ENCODE measurements at regions not wholly inside any gene's neighbourhood (a gene's known extent, or its start where the extent isn't known, plus 50 kb on each side); places are given as distances from the start of the nearest gene placed in this dataset.

GRCh38 chr10:85446827-85447226 is 919.8 kb downstream of the GRID1 start:
- H3K4me1 ChIP-seq (ENCODE audit: insufficient read depth, low read length): no peaks in the 10 kb centered on the region
- WGBS (ENCODE audit: extremely low coverage, insufficient read length, low lambda C conversion rate): no CpG with 5 or more reads among the region's 2 CpGs
- H3K9me3 Mint-ChIP-seq: no peaks in the 10 kb centered on the region

More at GRCh38 chr10:85446827-85447226, 919.8 kb downstream of the GRID1 start:
- no peak for DNase-seq
- Mint-ChIP-seq H3K4me3 (no peak overlapping the region), H3K4me1 (peaks cover 3 to 10% of the 10 kb centered on the region in 2 experiments), H3K36me3 (ENCODE audit: insufficient read depth in 1 of 3, low read depth in 3 of 3) (no peaks in the 10 kb centered on the region; a peak in 1 of 7 replicates), H3K27ac (peak overlapping the region in 1 of 3 experiments; percentile 29; a peak in 1 of 7 replicates), H3K27me3 (ENCODE audit: low read depth) (peaks cover 2% of the 10 kb centered on the region; the same call in 1 of the 2 replicates)
- Histone ChIP-seq H3K14ac (ENCODE audit: insufficient read depth, low read length) (no peak overlapping the region), H3K23me2 (ENCODE audit: insufficient read length, low read depth, low read length, poor library complexity, severe bottlenecking) (no peaks in the 10 kb centered on the region), H3K23ac (ENCODE audit: insufficient read length, low read depth, low read length) (no peak overlapping the region), H4K5ac (ENCODE audit: insufficient read length, low read depth, low read length) (no peak overlapping the region), H2BK120ac (ENCODE audit: low read depth, low read length, poor library complexity, severe bottlenecking) (no peak overlapping the region), H2AK5ac (ENCODE audit: insufficient read length, low read length) (no peak overlapping the region), H4K20me1 (ENCODE audit: control insufficient read depth, insufficient read depth, insufficient read length) (no peaks in the 10 kb centered on the region), H2BK5ac (ENCODE audit: insufficient read length, low read length) (no peak overlapping the region), H4K8ac (replicated peaks; ENCODE audit: insufficient read length, low read depth, low read length) (no peak overlapping the region), H4K91ac (ENCODE audit: insufficient read length, low read depth, low read length) (no peak overlapping the region), H3K18ac (ENCODE audit: insufficient read length, low read depth, low read length) (no peak overlapping the region), H3K79me2 (ENCODE audit: insufficient read depth, low read length) (no peaks in the 10 kb centered on the region), H2BK12ac (ENCODE audit: insufficient read length, low read depth, low read length) (no peak overlapping the region), H3K9me3 (ENCODE audit: control insufficient read depth, low read depth, low read length) (no peaks in the 10 kb centered on the region), H3T11ph (ENCODE audit: low read length) (no peak overlapping the region), H3K4ac (ENCODE audit: low read depth, low read length) (no peak overlapping the region), H3K56ac (ENCODE audit: insufficient read length, low read depth, low read length) (no peak overlapping the region), H2AFZ (ENCODE audit: low read length) (no peak overlapping the region), H2BK15ac (ENCODE audit: low read depth, low read length) (no peak overlapping the region), H2BK20ac (ENCODE audit: low read depth, low read length, poor library complexity, severe bottlenecking) (no peak overlapping the region), H3K4me2 (ENCODE audit: insufficient read depth, insufficient read length, low read length) (no peak overlapping the region), H3K79me1 (ENCODE audit: insufficient read depth, low read depth, low read length, poor library complexity, severe bottlenecking) (no peaks in the 10 kb centered on the region), H3K27ac (ENCODE audit: insufficient read length, low read depth, low read length) (no peak overlapping the region), H3K9ac (ENCODE audit: extremely low read depth, insufficient read length, low read length) (no peak overlapping the region), H3K27me3 (ENCODE audit: insufficient read depth, low read length) (no peaks in the 10 kb centered on the region)
- TF ChIP-seq CTCF (conservative IDR thresholded peaks at IDR 0.05): no peak

All from H9 (cell line).